ENCODE measurements at regions not wholly inside any gene's neighbourhood (a gene's known extent, or its start where the extent isn't known, plus 50 kb on each side); places are given as distances from the start of the nearest gene placed in this dataset.

GRCh38 chr6:12351672-12352071 lies 61.5 kb downstream of the EDN1 start:
- Histone ChIP-seq H4K20me1 (ENCODE audit: insufficient read depth) (no peaks in the 10 kb centered on the region), H3K4me2 (ENCODE audit: low read length) (no peak overlapping the region), H3K27ac (ENCODE audit: low read length) (no peak overlapping the region), H3K9me3 (ENCODE audit: low read length) (peaks cover 9% of the 10 kb centered on the region), H3F3A (ENCODE audit: insufficient read depth, low read length, poor library complexity, severe bottlenecking) (no peaks in the 10 kb centered on the region), H3K79me2 (replicated peaks; ENCODE audit: insufficient read depth, low read length) (no peaks in the 10 kb centered on the region), H2AFZ (ENCODE audit: low read depth, low read length) (no peak overlapping the region), H3K36me3 (ENCODE audit: insufficient read depth, low read length) (no peaks in the 10 kb centered on the region), H3K9me2 (ENCODE audit: insufficient read depth, low read length) (no peaks in the 10 kb centered on the region), H3K9ac (ENCODE audit: low read length) (no peak overlapping the region), H3K27me3 (ENCODE audit: insufficient read depth, low read depth, low read length) (no peaks in the 10 kb centered on the region), H3K4me3 (ENCODE audit: low read length) (no peak overlapping the region)
- TF ChIP-seq EP300 (conservative IDR thresholded peaks at IDR 0.05; ENCODE audit: poor library complexity, severe bottlenecking) (no peak), POLR2AphosphoS5 (IDR thresholded peaks at IDR 0.05) (no peak), RAD21 (conservative IDR thresholded peaks at IDR 0.05) (no peak), SMC3 (conservative IDR thresholded peaks at IDR 0.05; ENCODE audit: poor library complexity) (no peak), TAF1 (IDR thresholded peaks at IDR 0.05; ENCODE audit: low read depth) (no peak)

GRCh38 chr6:12353731-12354130 lies 63.6 kb downstream of the EDN1 start:
- H3K27ac ChIP-seq (ENCODE audit: low read length) = no peak overlapping the region
- H2AFZ ChIP-seq (ENCODE audit: low read depth, low read length) = no peak overlapping the region
- H3K27me3 ChIP-seq (ENCODE audit: insufficient read depth, low read depth, low read length) = no peaks in the 10 kb centered on the region
- H3K9me3 ChIP-seq (ENCODE audit: low read length) = peaks cover 9% of the 10 kb centered on the region
- no peaks in the 10 kb centered on the region for H3K36me3 ChIP-seq (ENCODE audit: insufficient read depth, low read length)
- no peak overlapping the region for H3K4me3 ChIP-seq (ENCODE audit: low read length)
- no peaks in the 10 kb centered on the region for H3F3A ChIP-seq (ENCODE audit: insufficient read depth, low read length, poor library complexity, severe bottlenecking)
- H3K4me2 ChIP-seq (ENCODE audit: low read length) = no peak overlapping the region
- TF ChIP-seq CTCF (IDR thresholded peaks at IDR 0.05; ENCODE audit: poor library complexity, severe bottlenecking) = no peak
- no peak for TF ChIP-seq POLR2AphosphoS5 (IDR thresholded peaks at IDR 0.05)
- no peak for TF ChIP-seq TAF1 (IDR thresholded peaks at IDR 0.05; ENCODE audit: low read depth)
- no peak for TF ChIP-seq EZH2 (IDR thresholded peaks at IDR 0.05; ENCODE audit: borderline replicate concordance, insufficient read depth, low read length, poor library complexity, severe bottlenecking)
- TF ChIP-seq REST (IDR thresholded peaks at IDR 0.05; ENCODE audit: borderline replicate concordance) = no peak
- no peak for TF ChIP-seq EP300 (conservative IDR thresholded peaks at IDR 0.05; ENCODE audit: poor library complexity, severe bottlenecking)
- no peak for TF ChIP-seq MXI1 (conservative IDR thresholded peaks at IDR 0.05; ENCODE audit: poor library complexity, severe bottlenecking)
- TF ChIP-seq RAD21 (conservative IDR thresholded peaks at IDR 0.05) = no peak
- TF ChIP-seq SMC3 (conservative IDR thresholded peaks at IDR 0.05; ENCODE audit: poor library complexity) = no peak
- H3K9me2 ChIP-seq (ENCODE audit: insufficient read depth, low read length) = no peaks in the 10 kb centered on the region
- H3K79me2 ChIP-seq (replicated peaks; ENCODE audit: insufficient read depth, low read length) = no peaks in the 10 kb centered on the region
- H3K9ac ChIP-seq (ENCODE audit: low read length) = no peak overlapping the region
- no peaks in the 10 kb centered on the region for H4K20me1 ChIP-seq (ENCODE audit: insufficient read depth)
